HG02852 (cell line): ENCODE measurements at regions not wholly inside any gene's neighbourhood (a gene's known extent, or its start where the extent isn't known, plus 50 kb on each side); places are given as distances from the start of the nearest gene placed in this dataset.
"Not testable (repeated sequence)": the region's sequence is repeated elsewhere in the genome, so short reads cannot be mapped to it uniquely, and the experiment has no call there.

ENCODE experiments used
- ATAC-seq: cut with Tn5 transposase; IDR thresholded peaks from one replicate; pipeline ENCODE4 v1.9.1; 2021; ENCODE audit warnings: mild to moderate bottlenecking, moderate library complexity; ENCODE audit not compliant: unreplicated experiment

GRCh38 chr1:232364654-232365382, 265.1 kb downstream of the SIPA1L2 start:
- ATAC-seq: no peak

DNA sequence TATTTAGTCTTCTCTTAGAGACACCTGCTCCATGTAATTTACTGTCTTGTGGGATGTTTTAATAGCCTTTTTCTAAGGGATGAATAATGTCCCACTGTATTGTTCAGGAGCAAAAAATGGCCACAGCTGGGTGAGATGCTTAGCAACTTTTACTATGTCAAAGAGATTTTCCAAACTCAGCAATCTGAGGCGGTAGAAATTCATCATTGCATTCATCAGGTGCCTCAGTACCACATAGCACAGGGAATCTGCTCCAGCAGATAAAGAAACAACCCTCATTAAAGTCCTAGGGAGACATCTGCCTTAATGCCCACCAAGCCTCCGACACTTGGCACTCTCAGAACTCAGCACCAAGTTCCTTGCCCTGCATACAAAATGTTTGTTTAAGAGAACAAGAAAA, 266.9 kb downstream of the SIPA1L2 start:
- no peak for ATAC-seq

DNA sequence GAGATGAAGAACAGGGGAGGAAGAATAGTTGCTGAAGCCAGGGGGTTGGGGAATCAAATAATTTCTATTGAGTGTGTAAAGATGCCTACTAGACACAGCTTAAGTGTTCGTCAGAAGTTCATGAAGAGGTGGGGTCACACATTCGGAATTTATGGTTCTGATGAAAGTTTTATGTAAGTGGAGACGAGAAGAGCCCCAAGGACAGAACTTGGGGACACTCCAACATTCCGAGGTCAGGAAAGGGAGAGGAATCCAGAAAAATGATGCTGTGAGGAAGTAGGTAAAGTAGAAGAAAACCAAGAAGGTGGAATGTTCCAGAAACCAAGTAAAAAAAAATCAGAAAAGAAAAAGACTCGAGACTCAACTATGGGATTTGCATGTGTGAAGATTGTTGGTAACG, 272.5 kb downstream of the SIPA1L2 start:
- ATAC-seq: no peak

DNA sequence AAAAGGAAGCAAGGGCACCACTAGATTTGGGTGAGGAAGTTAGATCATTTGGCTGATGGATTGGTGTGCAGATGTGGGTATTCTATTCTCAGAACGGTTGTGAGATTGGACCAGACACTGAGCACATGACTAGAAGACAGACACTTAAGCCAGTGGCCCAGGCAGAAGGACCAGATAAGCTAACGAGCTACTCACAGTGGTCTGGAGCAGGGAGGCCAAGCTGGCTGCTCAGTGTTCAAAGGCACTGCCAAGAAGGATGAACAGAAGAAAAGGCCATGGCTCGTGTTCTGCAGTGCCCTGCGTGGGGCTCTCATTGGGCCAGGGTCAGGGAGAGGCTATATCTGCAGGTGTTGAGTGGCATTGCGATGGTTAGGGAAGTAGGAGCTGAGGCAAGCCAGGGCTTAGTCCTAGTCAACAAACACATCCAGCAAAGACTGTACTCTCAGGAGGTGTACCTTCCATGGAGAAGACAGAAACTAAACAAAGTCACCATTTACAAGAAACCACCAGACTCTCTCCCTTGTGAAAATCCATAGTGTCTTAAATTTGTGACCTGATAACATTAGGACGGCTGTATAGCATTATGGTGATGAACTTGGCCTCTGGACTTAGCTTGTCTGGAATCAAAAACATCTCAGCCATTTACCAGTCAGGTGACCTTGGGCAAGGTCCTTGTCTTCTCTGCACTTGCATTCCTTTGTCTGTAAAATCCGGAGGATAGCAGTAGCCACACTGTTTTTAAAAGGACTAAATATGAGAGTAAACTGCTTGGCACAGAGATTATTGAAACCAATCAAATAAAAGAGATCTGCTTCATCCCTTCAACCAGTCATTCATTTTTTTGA, 274.5 kb downstream of the SIPA1L2 start:
- ATAC-seq: no peak

- no peak for ATAC-seq
Observed at GRCh38 chr1:232353001-232353400, 276.9 kb downstream of the SIPA1L2 start.

DNA sequence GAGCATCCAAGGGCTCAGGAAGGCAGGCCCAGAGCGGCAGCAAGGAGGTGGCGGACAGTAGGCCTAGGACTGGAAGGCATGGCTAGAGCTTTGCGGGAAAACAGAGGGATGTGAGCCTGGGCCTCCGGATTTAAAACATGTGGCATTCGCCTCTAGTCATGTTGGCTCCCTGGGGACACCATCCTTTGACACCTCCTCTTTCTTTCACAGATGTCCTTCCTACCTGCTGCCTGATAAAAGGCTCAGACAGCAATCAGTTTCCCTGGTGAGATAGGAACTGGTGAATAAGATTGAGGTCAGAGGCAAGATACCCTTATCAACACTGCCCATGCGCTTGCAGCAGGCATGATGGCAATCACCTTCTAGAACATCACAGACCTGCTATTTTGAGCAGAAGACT, 277.6 kb downstream of the SIPA1L2 start:
- no peak for ATAC-seq

DNA sequence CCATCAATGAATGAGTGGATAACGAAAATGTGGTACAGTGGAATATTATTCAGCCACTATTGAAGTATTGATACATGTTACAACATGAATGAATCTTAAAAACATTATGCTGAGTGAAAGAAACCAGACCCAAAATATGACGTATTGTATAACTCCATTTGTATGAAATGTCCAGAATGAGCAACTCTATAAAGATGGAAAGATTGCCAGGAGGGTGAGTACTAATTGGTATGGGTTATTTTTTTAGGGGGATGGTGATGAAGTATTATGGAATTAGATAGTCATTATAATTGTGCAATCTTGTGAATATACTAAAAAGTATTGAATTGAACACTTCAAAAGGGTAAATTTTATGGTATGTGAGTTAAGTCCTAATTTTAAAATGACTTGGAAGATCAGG, 278.6 kb downstream of the SIPA1L2 start:
- no peak for ATAC-seq

GRCh38 chr1:232346844-232347243, 283.1 kb downstream of the SIPA1L2 start:
- ATAC-seq: no peak

DNA sequence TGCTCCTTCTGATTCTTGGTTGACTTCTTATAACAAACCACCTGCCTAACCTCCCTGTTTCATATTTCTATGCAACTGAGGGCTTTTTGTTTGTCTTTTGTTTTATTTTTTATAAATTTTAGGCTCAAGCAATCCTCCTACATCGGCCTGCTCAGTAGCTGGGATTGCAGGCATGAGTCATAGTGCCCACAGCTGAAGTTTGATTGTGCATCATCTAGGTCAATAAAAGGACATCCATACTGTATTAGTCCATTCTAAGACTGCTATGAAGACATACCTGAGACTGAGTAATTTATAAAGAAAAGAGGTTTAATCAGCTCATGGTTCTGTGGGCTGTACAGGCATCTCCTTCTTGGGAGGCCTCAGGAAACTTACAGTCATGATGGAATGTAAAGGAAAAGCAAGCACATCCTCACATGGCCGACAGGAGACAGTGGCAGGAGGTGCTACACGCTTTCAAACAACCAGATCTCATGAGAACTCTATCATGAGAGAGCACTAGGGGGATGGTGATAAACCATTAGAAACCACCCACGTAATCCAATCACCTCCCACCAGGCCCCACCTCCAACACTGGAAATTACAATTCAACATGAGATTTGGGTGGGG, 285.0 kb downstream of the SIPA1L2 start:
- no peak for ATAC-seq

DNA sequence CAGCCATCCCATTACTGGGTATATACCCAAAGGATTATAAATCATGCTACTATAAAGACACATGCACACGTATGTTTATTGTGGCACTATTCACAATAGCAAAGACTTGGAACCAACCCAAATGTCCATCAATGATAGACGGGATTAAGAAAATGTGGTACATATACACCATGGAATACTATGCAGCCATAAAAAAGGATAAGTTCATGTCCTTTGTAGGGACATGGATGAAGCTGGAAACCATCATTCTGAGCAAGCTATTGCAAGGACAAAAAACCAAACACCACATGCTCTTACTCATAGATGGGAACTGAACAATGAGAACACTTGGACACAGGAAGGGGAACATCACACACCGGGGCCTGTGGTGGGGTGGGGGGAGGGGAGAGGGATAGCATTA, 285.7 kb downstream of the SIPA1L2 start:
- not testable (repeated sequence) for ATAC-seq

DNA sequence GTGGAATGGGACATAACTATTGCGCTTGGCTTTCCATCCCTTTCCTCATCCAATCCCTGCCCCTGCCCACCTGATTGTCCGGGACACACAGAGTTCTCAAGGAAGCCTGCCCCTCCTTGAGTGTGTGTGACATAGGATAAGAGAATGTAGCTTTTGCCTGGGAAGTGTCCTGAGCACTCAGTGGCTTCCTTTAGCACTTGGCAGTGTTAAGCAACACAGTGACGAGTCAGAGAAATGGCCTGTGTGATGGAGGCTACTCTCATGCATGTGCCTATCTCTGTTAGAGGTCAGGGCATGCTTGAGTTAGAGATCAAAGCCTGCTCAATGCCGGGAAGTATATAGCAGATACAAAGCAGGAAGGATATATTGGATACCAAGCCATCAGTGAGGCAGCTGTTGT, 289.5 kb downstream of the SIPA1L2 start:
- ATAC-seq: no peak

GRCh38 chr1:232339073-232339472, 290.9 kb downstream of the SIPA1L2 start:
- no peak for ATAC-seq

- no peak for ATAC-seq
Observed at GRCh38 chr1:232335741-232336293, 294.1 kb downstream of the SIPA1L2 start.

- no peak for ATAC-seq
Observed at GRCh38 chr1:232335261-232335660, 294.7 kb downstream of the SIPA1L2 start.

- ATAC-seq: no peak
Observed at GRCh38 chr1:232334811-232335210, 295.1 kb downstream of the SIPA1L2 start.

GRCh38 chr1:232334246-232334645, 295.7 kb downstream of the SIPA1L2 start:
- ATAC-seq: no peak

DNA sequence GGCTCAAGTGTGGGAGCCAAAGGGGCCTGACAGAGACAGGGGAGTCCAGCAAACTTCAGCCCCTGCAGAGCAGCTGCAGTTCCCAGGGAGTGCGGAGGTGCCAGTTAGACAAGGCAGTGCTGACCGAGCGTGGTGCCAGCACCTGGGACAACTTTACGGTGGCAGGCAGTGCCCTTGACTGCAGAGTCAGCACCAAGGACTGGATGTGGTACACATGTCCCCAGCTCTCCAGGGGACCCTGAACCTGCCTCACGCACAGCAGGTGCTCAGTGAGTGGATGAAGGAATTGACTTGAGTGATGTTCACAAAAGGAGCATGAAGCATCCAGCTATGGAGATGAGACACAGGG, 296.5 kb downstream of the SIPA1L2 start:
- no peak for ATAC-seq

DNA sequence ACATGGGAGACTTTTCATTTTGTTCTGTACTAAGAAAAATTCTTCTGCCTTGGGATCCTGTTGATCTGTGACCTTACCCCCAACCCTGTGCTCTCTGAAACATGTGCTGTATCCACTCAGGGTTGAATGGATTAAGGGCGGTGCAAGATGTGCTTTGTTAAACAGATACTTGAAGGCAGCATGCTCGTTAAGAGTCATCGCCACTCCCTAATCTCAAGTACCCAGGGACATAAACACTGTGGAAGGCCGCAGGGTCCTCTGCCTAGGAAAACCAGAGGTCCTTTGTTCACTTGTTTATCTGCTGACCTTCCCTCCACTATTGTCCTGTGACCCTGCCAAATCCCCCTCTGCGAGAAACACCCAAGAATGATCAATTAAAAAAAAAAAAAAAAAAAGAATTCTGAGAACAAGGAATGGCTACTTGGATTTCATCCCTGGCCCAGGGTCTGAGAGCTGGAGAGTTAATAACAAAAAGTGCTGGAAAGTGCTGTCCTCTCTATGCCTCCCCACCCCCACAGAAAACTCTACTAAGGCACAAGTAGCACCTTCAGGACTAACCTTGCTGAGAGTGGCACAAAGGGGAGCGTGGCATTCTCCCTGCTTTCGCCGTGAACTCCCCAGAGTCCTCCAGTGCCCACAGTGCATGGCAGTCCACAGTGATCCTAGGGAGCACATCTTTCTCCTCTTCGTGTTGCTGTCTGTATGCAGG, 297.1 kb downstream of the SIPA1L2 start:
- not testable (repeated sequence) for ATAC-seq

GRCh38 chr1:232329103-232329813, 300.7 kb downstream of the SIPA1L2 start:
- no peak for ATAC-seq

DNA sequence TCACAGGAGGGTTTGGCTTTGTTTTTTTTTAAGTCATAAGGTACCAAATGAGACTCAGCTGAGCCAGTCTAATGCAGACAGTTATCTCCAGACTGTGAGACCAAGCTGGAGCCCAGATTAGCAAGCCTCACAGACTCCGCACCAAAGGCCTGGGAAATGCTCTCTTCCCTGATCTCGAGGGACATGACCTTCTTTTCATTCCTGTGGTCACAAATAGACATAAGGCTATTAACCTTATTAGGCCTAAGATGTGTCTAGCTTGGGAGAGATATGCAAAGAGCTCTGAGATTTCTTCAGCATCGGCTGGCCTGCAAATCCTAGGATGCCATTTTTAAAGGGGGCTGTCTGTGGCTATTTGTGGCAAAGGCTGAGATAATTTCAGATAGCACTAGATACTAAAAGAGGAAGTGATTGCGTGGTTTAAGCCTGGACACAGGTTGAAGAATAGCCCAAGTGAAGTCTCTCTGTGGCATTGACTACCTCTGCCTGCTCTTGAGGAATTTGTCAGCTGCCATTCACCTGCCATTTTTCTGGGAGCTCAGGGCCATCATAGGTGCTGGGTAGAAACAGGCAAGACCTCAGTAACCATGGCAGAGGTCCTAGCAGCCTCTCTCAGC, 301.3 kb downstream of the SIPA1L2 start:
- no peak for ATAC-seq
